GM18508 (cell line): ENCODE measurements at regions not wholly inside any gene's neighbourhood (a gene's known extent, or its start where the extent isn't known, plus 50 kb on each side); places are given as distances from the start of the nearest gene placed in this dataset.

Experiments used
- ATAC-seq: cut with Tn5 transposase; IDR thresholded peaks from one replicate; pipeline ENCODE4 v1.9.1; 2021; ENCODE audit warnings: moderate number of reproducible peaks; ENCODE audit not compliant: insufficient read depth, unreplicated experiment

DNA sequence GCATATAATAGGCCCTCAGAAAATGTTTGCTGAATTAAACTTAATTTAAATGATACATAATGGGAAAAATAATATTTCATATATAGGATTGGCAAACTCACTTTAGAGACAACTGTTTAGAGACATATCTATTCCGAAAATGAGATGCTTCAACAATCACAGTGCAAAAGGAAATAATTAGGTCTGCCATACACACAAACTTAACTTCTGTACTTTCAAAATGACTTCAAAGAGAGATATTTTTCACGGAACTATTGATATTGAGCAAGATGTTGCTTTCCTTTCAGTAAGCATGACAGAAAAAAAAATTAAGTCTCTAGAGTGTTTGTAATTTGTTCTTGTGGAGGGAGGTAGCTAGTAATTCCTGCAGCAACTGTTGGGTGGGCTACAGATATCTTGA is 769.5 kb downstream of the TUSC7 start:
- ATAC-seq, result peak; percentile 88

- ATAC-seq, result no peak
These were observed 770.9 kb downstream of the TUSC7 start for GRCh38 chr3:117480525-117480924.

GRCh38 chr3:117480972-117481371 is 771.4 kb downstream of the TUSC7 start:
- no peak for ATAC-seq

- no peak for ATAC-seq
These were observed 774.3 kb downstream of the TUSC7 start for GRCh38 chr3:117483839-117484238.

- ATAC-seq, result peak; percentile 34
These were observed 776.3 kb downstream of the TUSC7 start for GRCh38 chr3:117485841-117486240.

DNA sequence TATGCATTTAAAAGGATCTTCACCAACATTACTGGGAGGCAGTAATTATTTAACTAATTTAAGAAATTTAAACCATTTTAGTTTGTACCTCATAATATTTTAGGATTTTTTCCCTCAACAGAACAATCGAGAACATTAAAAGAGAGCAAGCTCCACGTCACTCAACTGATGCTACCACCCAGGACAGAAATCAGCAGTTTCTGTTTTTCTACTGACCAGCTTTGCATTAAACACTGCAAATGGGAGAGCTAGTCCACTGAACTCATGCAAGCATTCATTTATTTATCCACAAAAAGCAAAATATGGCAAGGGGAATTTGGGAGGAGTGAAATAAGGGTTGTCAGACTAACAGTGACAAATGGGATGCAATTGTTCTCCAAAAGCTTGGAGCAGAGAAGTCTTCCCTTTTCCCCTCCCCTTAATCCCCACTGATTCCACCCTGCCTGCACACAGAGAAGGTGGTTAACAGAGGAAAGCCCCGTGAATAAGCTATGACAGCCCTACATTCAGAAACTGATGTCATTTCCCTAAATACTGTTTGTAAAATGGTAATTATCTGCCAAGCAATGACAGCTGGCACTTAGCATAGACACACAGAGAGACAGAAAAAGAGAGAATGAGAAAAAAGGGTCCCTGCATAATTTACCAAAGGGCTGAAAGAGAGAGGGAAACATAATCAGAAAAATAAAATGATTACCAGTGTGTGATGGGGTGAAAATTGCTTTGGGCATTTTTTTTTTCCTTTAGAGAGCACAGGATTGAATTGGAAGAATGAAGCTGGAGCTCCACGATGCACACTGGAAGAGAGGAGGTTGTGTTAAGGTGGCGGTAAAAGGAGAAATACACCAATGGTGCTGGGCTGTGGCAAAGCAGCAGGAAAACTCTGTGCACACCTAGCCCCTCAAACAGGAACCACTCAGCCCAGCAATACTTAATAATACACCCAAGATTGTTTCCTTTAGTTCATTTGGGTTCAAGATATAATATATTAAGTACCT is 777.4 kb downstream of the TUSC7 start:
- ATAC-seq, result peak; percentile 88

- no peak for ATAC-seq
These were observed 779.4 kb downstream of the TUSC7 start for GRCh38 chr3:117488983-117489382.

- ATAC-seq, result no peak
These were observed 780.1 kb downstream of the TUSC7 start for GRCh38 chr3:117489663-117490079.

DNA sequence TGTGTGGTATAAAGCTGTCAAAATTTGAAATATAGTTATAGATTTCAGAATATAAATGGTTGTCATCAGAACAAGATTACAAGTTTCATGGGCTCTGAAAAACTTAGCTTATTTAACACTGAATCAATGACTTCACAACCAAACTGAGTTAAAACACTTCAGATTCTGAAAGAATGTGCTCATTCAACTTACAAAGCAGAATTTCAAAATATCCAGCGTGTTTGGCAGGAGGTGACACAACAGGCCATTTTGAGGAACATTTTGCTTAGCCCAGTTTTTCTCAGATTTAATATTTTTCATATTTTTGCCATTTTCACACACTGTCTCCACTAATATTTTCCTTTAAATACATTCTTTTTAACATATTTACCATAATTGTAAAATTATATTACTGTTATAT is 781.1 kb downstream of the TUSC7 start:
- ATAC-seq, result no peak

DNA sequence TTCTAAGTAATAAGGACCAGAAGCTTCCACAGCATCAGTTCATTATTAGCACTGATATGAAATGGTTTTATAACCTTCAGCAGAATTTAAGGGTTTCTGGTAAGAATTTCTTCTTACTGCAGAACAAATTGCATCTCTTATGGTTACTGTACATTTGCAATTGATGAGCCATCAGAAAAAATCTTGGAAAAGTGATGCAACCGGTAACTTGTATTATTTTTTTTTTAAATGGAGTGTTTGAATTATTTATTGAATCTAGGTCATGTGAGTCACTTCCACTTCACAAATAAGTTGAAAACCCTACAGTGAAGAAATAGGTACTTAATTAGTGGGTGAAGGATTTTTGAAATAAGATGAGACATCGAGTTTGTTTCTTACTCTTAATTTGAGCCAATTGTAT is 786.0 kb downstream of the TUSC7 start:
- ATAC-seq, result no peak

- peak; percentile 65 for ATAC-seq
These were observed 789.8 kb downstream of the TUSC7 start for GRCh38 chr3:117499189-117499870.

GRCh38 chr3:117507958-117508357 is 798.4 kb downstream of the TUSC7 start:
- no peak for ATAC-seq

GRCh38 chr3:117509858-117510257 is 800.3 kb downstream of the TUSC7 start:
- no peak for ATAC-seq

DNA sequence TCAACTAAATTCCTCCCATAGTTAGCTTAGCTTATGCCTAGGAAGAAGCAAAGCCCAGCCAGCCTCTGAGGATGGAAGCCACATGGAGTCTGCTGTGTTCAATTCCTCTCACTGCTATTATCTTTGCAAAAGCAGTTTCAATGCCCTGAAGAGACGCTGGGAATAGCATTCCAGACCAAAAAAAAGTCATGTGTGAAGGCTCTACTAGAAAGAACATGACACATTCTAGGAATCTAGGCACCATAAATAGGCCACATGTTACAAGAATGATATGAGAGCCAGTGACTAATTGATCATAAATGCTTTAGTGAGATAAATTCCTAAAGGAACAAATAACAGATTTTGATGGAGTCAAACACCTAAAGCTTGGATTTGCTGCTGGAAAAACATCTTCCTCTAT is 800.8 kb downstream of the TUSC7 start:
- ATAC-seq, result no peak

DNA sequence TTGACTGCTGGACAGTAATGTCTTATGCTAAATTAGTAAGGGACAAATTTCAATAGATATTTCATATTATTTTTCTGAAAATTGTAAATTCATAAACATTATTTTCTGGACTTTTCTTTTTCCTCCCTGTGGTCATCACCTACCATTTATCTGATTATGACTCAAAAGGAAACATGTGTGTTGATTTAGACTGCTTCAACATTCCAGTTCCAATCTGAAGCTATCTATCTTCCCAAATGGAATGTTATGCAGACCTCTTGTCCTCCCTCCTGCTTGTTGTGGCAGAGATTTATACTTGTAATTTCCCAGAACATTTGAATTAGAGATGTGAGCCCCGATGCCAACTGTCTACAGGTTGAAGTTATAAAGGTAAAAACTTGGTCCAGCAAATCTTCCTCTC is 803.4 kb downstream of the TUSC7 start:
- no peak for ATAC-seq

DNA sequence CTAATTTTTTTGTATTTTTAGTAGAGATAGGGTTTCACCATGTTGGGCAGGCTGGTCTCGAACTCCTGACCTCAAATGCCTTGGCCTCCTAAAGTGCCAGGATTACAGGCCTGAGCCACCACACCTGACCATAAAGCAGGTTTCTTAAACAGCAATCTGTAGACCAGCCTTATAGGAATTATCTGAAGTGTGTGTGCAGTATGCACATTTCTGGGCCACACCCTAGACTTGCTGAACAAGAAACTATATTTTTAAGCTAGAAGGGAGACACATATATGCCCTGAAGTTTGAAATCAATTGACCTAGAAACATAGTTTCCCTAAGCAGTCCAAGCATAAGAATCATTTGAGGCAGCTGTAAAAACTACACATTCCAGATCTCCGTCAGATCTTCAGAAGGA is 805.7 kb downstream of the TUSC7 start:
- ATAC-seq, result no peak

GRCh38 chr3:117518364-117518763 is 808.8 kb downstream of the TUSC7 start:
- no peak for ATAC-seq

DNA sequence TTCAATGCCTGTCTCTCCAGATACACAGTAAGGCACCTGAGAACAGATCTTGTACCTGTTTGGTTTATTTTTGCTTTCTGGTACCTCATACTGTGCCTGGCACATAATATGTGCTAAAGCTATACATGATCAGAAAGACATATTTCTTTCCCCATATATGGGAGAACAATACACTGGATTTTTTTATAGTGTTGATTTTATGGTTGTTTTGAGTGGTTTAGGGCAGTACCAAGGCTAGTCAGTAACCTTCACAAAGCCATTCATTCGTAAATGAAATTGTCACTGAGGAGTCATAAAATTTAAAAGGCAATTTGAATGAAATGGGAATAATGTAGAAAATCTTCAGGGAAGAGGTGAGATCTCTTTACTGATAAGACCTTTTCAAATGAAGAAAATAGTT is 810.2 kb downstream of the TUSC7 start:
- no peak for ATAC-seq

DNA sequence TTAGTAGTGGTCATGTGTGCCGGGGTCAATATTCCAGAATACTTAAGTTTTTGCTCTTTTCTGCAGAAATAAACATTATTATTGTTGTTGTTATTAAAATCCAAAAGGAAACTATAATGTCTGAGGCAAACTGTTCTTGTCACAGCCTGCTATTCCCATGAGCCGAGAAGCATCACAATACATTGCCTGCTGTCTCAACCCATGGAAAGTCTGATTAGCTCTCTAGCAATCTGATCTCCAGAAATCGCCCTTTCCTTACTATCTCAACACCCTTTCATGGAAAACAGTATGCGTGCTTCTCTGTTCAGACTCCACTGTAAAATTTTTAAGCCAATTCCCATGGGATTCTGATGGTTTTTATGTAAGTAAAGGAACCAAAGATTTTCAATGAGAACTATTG is 811.0 kb downstream of the TUSC7 start:
- no peak for ATAC-seq

- no peak for ATAC-seq
These were observed 813.8 kb downstream of the TUSC7 start for GRCh38 chr3:117523418-117523817.

GRCh38 chr3:117524890-117525289 is 815.3 kb downstream of the TUSC7 start:
- ATAC-seq, result no peak
